ENCODE measurements at regions not wholly inside any gene's neighbourhood (a gene's known extent, or its start where the extent isn't known, plus 50 kb on each side); places are given as distances from the start of the nearest gene placed in this dataset.
A peak's percentile ranks its signal among the peaks of the same experiment; 100 is the strongest.

DNA sequence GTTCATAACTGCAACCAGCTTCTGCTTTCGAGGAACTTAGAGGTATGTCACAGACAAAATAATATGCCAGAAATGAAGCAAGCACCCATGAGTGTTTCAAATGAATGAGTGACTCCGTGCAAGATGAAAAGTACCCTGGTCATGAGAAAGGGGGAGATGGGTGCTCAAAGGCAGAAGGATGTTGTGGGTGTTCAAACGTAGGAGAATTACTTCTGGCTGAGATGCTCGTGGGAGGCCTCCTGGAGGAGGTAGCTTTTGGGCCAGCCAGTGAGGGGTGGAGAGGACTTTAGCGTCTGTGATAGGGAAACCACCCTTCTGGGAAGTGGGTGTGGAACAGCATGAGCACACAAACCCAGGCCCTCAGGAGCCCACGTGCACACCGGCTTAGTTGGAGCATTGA lies 113.8 kb downstream of the SYF2 start:
- intact Hi-C loops (cut with micrococcal nuclease; ENCODE audit: unreplicated experiment) (loop anchor here (10.0 kb wide), 1 partner anchor 86 kb away; no protein-coding TSS in a partner anchor), in situ Hi-C loops (cut with HindIII; ENCODE audit: low pct_unique_long_range_greater_than_20kb, low sequenced_read_pairs) (no loop called here)
- Histone ChIP-seq H3K36me3 (ENCODE audit: control insufficient read depth, insufficient read depth, low read length) (no peaks in the 10 kb centered on the region), H3K27ac (ENCODE audit: low read length) (no peak overlapping the region), H3K4me3 (ENCODE audit: low read depth in 2 of 2, low read length in 2 of 2) (no peak overlapping the region), H3K4me1 (ENCODE audit: control insufficient read depth, insufficient read depth, low read length) (no peaks in the 10 kb centered on the region), H3K27me3 (ENCODE audit: control insufficient read depth, insufficient read depth, low read length) (no peaks in the 10 kb centered on the region; the same call in 1 of the 2 replicates), H3K9me3 (ENCODE audit: control insufficient read depth, insufficient read depth, low read depth, low read length) (no peaks in the 10 kb centered on the region)
- no peak for TF ChIP-seq POLR2AphosphoS5 (IDR thresholded peaks at IDR 0.05; ENCODE audit: low read depth, low read length)
- TF ChIP-seq TCF7L2 (IDR thresholded peaks at IDR 0.05; ENCODE audit: low read depth, low read length): no peak
- TF ChIP-seq, protein P1, sequence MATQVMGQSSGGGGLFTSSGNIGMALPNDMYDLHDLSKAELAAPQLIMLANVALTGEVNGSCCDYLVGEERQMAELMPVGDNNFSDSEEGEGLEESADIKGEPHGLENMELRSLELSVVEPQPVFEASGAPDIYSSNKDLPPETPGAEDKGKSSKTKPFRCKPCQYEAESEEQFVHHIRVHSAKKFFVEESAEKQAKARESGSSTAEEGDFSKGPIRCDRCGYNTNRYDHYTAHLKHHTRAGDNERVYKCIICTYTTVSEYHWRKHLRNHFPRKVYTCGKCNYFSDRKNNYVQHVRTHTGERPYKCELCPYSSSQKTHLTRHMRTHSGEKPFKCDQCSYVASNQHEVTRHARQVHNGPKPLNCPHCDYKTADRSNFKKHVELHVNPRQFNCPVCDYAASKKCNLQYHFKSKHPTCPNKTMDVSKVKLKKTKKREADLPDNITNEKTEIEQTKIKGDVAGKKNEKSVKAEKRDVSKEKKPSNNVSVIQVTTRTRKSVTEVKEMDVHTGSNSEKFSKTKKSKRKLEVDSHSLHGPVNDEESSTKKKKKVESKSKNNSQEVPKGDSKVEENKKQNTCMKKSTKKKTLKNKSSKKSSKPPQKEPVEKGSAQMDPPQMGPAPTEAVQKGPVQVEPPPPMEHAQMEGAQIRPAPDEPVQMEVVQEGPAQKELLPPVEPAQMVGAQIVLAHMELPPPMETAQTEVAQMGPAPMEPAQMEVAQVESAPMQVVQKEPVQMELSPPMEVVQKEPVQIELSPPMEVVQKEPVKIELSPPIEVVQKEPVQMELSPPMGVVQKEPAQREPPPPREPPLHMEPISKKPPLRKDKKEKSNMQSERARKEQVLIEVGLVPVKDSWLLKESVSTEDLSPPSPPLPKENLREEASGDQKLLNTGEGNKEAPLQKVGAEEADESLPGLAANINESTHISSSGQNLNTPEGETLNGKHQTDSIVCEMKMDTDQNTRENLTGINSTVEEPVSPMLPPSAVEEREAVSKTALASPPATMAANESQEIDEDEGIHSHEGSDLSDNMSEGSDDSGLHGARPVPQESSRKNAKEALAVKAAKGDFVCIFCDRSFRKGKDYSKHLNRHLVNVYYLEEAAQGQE (IDR thresholded peaks at IDR 0.05; ENCODE audit: insufficient read depth in 1 of 2, low read depth in 2 of 2, low read length in 1 of 2): no peak
- TF ChIP-seq SIN3A (IDR thresholded peaks at IDR 0.05; ENCODE audit: borderline replicate concordance, insufficient read depth, low read depth, low read length): no peak
- CTCF ChIA-PET: no interaction called here
- POLR2A ChIA-PET: no interaction called here
- no TSS peak for BruUV-seq (replicated peaks)
- DNase-seq (ENCODE audit: low read depth, low spot score): no peak
- no peak for ATAC-seq

DNA sequence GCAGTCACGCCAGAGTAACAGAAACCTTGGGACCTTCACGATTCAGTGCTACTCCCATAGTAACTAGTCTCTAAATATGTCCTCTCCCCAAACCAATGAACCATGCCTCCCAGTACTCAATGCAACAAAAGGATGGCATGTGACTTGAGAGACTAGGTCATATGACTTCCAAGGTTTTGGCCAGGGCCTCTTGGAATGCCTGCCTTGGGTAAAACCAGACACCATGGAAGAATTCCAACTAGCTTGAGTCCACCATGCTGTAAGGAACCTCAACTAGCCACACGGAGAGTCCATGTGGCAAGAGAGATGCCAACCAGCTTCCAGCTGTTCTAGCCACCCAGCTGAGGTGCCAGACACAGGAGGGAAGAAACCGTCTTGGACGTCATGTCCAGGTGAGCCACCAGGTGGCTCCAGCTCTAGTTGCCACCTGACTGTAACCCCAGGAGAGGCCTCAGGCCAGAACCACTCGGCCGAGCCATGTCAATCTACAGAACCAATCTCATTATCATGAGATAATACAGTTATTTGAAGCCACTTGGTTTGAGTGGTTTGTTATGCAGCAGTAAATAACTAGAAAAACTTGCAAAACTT lies 115.0 kb downstream of the SYF2 start:
- CTCF ChIA-PET: no interaction called here
- ATAC-seq: peak; percentile 68; the same call in 1 of the 2 replicates
- intact Hi-C loops (cut with micrococcal nuclease; ENCODE audit: unreplicated experiment): loop anchor here (10.0 kb wide), 1 partner anchor 87 kb away; no protein-coding TSS in a partner anchor
- TF ChIP-seq TCF7L2 (IDR thresholded peaks at IDR 0.05; ENCODE audit: low read depth, low read length) (no peak), SIN3A (IDR thresholded peaks at IDR 0.05; ENCODE audit: borderline replicate concordance, insufficient read depth, low read depth, low read length) (no peak), POLR2AphosphoS5 (IDR thresholded peaks at IDR 0.05; ENCODE audit: low read depth, low read length) (no peak)
- TF ChIP-seq, protein P1 (IDR thresholded peaks at IDR 0.05; ENCODE audit: insufficient read depth in 1 of 2, low read depth in 2 of 2, low read length in 1 of 2): no peak
- TF ChIP-seq, protein P2, sequence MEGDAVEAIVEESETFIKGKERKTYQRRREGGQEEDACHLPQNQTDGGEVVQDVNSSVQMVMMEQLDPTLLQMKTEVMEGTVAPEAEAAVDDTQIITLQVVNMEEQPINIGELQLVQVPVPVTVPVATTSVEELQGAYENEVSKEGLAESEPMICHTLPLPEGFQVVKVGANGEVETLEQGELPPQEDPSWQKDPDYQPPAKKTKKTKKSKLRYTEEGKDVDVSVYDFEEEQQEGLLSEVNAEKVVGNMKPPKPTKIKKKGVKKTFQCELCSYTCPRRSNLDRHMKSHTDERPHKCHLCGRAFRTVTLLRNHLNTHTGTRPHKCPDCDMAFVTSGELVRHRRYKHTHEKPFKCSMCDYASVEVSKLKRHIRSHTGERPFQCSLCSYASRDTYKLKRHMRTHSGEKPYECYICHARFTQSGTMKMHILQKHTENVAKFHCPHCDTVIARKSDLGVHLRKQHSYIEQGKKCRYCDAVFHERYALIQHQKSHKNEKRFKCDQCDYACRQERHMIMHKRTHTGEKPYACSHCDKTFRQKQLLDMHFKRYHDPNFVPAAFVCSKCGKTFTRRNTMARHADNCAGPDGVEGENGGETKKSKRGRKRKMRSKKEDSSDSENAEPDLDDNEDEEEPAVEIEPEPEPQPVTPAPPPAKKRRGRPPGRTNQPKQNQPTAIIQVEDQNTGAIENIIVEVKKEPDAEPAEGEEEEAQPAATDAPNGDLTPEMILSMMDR (IDR thresholded peaks at IDR 0.05): no peak; the same call in 1 of the 2 replicates
- Histone ChIP-seq H3K9me3 (ENCODE audit: control insufficient read depth, insufficient read depth, low read depth, low read length) (no peaks in the 10 kb centered on the region), H3K27me3 (ENCODE audit: control insufficient read depth, insufficient read depth, low read length) (no peaks in the 10 kb centered on the region; the same call in 1 of the 2 replicates), H3K36me3 (ENCODE audit: control insufficient read depth, insufficient read depth, low read length) (no peaks in the 10 kb centered on the region), H3K4me3 (ENCODE audit: low read depth in 2 of 2, low read length in 2 of 2) (no peak overlapping the region), H3K27ac (ENCODE audit: low read length) (no peak overlapping the region), H3K4me1 (ENCODE audit: control insufficient read depth, insufficient read depth, low read length) (no peaks in the 10 kb centered on the region)
- in situ Hi-C loops (cut with HindIII; ENCODE audit: low pct_unique_long_range_greater_than_20kb, low sequenced_read_pairs): no loop called here
- POLR2A ChIA-PET: no interaction called here
- BruUV-seq (replicated peaks): no TSS peak
- no peak for DNase-seq (ENCODE audit: low read depth, low spot score)
